OCI-LY7 (cell line): ENCODE measurements at regions not wholly inside any gene's neighbourhood (a gene's known extent, or its start where the extent isn't known, plus 50 kb on each side); places are given as distances from the start of the nearest gene placed in this dataset.

ENCODE experiments used
- EZH2phosphoT487 ChIP-seq: fragments of 200-600 bp; sonication (generic); IDR thresholded peaks from 2 replicates; pipeline ENCODE4 v1.6.1; 2018; ENCODE audit warnings: low read depth, borderline replicate concordance, mild to moderate bottlenecking, mixed run types, antibody characterized with exemption, low read length, moderate library complexity, mixed read lengths
- TF ChIP-seq, protein P1 (sequence below): fragments of 200-600 bp; sonication (generic); conservative IDR thresholded peaks from 2 replicates; pipeline ENCODE4 v1.5.1; 2014; ENCODE audit warnings: mild to moderate bottlenecking, antibody characterized with exemption, low read length, moderate library complexity, mixed read lengths

DNA sequence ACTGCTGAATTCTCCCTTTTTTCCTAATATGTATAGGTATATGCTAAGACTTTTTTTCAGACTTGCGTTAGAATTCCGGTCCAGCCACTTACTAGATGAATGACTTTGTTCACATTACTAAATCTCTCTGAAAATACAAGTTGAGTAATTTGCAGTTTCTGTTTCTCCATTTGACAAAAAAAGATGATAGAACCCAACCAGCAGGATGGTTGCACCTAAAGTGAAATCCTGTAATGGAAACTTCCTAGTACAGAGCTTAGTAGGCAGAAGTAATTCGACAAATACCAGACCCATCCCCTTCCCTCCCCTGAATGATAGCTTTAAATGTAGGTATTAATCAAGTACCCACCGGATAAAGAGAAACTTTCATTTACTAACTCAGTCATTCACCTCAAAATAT is 113.6 kb upstream of the RAP1B start:
- TF ChIP-seq, protein P1, sequence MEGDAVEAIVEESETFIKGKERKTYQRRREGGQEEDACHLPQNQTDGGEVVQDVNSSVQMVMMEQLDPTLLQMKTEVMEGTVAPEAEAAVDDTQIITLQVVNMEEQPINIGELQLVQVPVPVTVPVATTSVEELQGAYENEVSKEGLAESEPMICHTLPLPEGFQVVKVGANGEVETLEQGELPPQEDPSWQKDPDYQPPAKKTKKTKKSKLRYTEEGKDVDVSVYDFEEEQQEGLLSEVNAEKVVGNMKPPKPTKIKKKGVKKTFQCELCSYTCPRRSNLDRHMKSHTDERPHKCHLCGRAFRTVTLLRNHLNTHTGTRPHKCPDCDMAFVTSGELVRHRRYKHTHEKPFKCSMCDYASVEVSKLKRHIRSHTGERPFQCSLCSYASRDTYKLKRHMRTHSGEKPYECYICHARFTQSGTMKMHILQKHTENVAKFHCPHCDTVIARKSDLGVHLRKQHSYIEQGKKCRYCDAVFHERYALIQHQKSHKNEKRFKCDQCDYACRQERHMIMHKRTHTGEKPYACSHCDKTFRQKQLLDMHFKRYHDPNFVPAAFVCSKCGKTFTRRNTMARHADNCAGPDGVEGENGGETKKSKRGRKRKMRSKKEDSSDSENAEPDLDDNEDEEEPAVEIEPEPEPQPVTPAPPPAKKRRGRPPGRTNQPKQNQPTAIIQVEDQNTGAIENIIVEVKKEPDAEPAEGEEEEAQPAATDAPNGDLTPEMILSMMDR, result no peak
- TF ChIP-seq EZH2phosphoT487, result no peak
